ENCODE measurements at regions not wholly inside any gene's neighbourhood (a gene's known extent, or its start where the extent isn't known, plus 50 kb on each side); places are given as distances from the start of the nearest gene placed in this dataset.

DNA sequence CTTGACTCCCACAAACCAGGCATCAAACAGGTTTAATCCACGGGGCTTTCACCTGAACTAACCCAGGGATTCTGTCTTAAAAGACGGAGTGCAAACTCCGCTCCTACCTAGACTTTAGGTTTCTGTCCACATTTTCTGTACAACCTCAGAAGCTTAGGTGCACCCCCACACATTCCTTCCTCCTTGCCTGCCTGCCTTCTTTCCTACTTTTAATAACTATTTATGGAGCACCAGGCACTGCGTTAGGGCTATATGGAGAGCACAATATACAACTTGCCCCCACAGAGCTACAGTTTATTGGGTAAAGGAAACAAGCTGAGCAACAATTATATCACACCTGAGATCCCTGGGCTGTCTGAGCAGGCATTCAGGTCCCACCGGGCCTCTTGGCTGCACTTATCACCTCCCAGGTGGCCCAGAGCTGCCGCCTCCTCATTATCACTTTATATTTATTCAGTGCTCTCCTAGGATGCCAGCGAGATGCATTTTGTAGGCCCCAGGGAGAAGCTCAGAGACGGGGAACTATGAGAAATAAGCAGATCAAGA lies 64.1 kb downstream of the DNTTIP2 start:
- TF ChIP-seq, protein P1, sequence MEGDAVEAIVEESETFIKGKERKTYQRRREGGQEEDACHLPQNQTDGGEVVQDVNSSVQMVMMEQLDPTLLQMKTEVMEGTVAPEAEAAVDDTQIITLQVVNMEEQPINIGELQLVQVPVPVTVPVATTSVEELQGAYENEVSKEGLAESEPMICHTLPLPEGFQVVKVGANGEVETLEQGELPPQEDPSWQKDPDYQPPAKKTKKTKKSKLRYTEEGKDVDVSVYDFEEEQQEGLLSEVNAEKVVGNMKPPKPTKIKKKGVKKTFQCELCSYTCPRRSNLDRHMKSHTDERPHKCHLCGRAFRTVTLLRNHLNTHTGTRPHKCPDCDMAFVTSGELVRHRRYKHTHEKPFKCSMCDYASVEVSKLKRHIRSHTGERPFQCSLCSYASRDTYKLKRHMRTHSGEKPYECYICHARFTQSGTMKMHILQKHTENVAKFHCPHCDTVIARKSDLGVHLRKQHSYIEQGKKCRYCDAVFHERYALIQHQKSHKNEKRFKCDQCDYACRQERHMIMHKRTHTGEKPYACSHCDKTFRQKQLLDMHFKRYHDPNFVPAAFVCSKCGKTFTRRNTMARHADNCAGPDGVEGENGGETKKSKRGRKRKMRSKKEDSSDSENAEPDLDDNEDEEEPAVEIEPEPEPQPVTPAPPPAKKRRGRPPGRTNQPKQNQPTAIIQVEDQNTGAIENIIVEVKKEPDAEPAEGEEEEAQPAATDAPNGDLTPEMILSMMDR (IDR thresholded peaks at IDR 0.05; ENCODE audit: insufficient read depth, low read depth, low read length) = no peak
- TF ChIP-seq EZH2 (IDR thresholded peaks at IDR 0.05; ENCODE audit: insufficient read depth, low read length) = no peak
